GM23338 (cell line): ENCODE measurements at regions not wholly inside any gene's neighbourhood (a gene's known extent, or its start where the extent isn't known, plus 50 kb on each side); places are given as distances from the start of the nearest gene placed in this dataset.

Experiments
- EZH2 ChIP-seq: fragments of 200-600 bp; sonication (generic); IDR thresholded peaks from one replicate; pipeline ENCODE4 v1.8.0; 2017; ENCODE audit warnings: antibody characterized with exemption, mild to moderate bottlenecking, low read depth; ENCODE audit not compliant: unreplicated experiment
- POLR2AphosphoS5 ChIP-seq: IDR thresholded peaks from 2 replicates; pipeline ENCODE4 v1.6.1; 2016; ENCODE audit warnings: antibody characterized with exemption, low read depth
- TF ChIP-seq, protein P1 (sequence below), 2 experiments: fragments of 200-600 bp in 1 of 2; sonication (generic) in 1 of 2; conservative IDR thresholded peaks; 2 replicates each; pipeline versions ENCODE4 v1.5.1 to v1.6.1; 2016 to 2017; ENCODE audit warnings: antibody characterized with exemption in 2 of 2, low read depth in 2 of 2, mild to moderate bottlenecking in 2 of 2, moderate library complexity in 1 of 2
- TF ChIP-seq, protein P2 (sequence below): fragments of 250-450 bp; sonication (Bioruptor Pico); IDR thresholded peaks from 2 replicates; pipeline ENCODE4 v1.5.0; 2020; ENCODE audit warnings: mild to moderate bottlenecking, moderate library complexity
- TF ChIP-seq, protein P3 (sequence below): IDR thresholded peaks from one replicate; pipeline ENCODE4 v1.6.1; 2018; ENCODE audit warnings: antibody characterized with exemption; ENCODE audit not compliant: unreplicated experiment

DNA sequence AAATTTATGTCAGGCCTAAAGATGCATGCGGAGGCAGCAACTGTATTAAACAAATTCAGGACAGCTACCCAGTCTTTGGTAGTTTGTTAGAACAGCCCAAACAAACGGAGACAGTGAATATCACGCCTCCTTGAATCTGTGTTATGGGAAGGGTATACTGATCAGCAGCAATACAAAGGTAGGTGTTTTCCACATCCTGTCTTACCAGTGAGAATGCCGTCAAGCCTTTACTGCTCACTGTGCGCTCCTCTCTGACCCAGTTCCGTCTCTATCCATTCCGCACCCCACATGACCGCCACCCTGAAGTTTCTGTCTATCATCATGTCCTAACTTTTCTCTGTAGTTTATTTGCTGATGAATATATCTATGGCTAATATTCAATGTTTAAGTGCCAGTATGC, 473.3 kb downstream of the LPIN1 start:
- TF ChIP-seq POLR2AphosphoS5 (no peak), EZH2 (no peak)
- TF ChIP-seq, protein P1, sequence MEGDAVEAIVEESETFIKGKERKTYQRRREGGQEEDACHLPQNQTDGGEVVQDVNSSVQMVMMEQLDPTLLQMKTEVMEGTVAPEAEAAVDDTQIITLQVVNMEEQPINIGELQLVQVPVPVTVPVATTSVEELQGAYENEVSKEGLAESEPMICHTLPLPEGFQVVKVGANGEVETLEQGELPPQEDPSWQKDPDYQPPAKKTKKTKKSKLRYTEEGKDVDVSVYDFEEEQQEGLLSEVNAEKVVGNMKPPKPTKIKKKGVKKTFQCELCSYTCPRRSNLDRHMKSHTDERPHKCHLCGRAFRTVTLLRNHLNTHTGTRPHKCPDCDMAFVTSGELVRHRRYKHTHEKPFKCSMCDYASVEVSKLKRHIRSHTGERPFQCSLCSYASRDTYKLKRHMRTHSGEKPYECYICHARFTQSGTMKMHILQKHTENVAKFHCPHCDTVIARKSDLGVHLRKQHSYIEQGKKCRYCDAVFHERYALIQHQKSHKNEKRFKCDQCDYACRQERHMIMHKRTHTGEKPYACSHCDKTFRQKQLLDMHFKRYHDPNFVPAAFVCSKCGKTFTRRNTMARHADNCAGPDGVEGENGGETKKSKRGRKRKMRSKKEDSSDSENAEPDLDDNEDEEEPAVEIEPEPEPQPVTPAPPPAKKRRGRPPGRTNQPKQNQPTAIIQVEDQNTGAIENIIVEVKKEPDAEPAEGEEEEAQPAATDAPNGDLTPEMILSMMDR (conservative IDR thresholded peaks at IDR 0.05; ENCODE audit: low read depth in 2 of 2): no peak
- TF ChIP-seq, protein P2, sequence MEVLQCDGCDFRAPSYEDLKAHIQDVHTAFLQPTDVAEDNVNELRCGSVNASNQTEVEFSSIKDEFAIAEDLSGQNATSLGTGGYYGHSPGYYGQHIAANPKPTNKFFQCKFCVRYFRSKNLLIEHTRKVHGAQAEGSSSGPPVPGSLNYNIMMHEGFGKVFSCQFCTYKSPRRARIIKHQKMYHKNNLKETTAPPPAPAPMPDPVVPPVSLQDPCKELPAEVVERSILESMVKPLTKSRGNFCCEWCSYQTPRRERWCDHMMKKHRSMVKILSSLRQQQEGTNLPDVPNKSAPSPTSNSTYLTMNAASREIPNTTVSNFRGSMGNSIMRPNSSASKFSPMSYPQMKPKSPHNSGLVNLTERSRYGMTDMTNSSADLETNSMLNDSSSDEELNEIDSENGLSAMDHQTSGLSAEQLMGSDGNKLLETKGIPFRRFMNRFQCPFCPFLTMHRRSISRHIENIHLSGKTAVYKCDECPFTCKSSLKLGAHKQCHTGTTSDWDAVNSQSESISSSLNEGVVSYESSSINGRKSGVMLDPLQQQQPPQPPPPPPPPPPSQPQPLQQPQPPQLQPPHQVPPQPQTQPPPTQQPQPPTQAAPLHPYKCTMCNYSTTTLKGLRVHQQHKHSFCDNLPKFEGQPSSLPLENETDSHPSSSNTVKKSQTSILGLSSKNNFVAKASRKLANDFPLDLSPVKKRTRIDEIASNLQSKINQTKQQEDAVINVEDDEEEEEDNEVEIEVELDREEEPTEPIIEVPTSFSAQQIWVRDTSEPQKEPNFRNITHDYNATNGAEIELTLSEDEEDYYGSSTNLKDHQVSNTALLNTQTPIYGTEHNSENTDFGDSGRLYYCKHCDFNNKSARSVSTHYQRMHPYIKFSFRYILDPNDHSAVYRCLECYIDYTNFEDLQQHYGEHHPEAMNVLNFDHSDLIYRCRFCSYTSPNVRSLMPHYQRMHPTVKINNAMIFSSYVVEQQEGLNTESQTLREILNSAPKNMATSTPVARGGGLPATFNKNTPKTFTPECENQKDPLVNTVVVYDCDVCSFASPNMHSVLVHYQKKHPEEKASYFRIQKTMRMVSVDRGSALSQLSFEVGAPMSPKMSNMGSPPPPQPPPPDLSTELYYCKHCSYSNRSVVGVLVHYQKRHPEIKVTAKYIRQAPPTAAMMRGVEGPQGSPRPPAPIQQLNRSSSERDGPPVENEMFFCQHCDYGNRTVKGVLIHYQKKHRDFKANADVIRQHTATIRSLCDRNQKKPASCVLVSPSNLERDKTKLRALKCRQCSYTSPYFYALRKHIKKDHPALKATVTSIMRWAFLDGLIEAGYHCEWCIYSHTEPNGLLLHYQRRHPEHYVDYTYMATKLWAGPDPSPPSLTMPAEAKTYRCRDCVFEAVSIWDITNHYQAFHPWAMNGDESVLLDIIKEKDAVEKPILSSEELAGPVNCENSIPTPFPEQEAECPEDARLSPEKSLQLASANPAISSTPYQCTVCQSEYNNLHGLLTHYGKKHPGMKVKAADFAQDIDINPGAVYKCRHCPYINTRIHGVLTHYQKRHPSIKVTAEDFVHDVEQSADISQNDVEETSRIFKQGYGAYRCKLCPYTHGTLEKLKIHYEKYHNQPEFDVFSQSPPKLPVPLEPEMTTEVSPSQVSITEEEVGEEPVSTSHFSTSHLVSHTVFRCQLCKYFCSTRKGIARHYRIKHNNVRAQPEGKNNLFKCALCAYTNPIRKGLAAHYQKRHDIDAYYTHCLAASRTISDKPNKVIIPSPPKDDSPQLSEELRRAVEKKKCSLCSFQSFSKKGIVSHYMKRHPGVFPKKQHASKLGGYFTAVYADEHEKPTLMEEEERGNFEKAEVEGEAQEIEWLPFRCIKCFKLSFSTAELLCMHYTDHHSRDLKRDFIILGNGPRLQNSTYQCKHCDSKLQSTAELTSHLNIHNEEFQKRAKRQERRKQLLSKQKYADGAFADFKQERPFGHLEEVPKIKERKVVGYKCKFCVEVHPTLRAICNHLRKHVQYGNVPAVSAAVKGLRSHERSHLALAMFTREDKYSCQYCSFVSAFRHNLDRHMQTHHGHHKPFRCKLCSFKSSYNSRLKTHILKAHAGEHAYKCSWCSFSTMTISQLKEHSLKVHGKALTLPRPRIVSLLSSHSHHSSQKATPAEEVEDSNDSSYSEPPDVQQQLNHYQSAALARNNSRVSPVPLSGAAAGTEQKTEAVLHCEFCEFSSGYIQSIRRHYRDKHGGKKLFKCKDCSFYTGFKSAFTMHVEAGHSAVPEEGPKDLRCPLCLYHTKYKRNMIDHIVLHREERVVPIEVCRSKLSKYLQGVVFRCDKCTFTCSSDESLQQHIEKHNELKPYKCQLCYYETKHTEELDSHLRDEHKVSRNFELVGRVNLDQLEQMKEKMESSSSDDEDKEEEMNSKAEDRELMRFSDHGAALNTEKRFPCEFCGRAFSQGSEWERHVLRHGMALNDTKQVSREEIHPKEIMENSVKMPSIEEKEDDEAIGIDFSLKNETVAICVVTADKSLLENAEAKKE: no peak
- TF ChIP-seq, protein P3, sequence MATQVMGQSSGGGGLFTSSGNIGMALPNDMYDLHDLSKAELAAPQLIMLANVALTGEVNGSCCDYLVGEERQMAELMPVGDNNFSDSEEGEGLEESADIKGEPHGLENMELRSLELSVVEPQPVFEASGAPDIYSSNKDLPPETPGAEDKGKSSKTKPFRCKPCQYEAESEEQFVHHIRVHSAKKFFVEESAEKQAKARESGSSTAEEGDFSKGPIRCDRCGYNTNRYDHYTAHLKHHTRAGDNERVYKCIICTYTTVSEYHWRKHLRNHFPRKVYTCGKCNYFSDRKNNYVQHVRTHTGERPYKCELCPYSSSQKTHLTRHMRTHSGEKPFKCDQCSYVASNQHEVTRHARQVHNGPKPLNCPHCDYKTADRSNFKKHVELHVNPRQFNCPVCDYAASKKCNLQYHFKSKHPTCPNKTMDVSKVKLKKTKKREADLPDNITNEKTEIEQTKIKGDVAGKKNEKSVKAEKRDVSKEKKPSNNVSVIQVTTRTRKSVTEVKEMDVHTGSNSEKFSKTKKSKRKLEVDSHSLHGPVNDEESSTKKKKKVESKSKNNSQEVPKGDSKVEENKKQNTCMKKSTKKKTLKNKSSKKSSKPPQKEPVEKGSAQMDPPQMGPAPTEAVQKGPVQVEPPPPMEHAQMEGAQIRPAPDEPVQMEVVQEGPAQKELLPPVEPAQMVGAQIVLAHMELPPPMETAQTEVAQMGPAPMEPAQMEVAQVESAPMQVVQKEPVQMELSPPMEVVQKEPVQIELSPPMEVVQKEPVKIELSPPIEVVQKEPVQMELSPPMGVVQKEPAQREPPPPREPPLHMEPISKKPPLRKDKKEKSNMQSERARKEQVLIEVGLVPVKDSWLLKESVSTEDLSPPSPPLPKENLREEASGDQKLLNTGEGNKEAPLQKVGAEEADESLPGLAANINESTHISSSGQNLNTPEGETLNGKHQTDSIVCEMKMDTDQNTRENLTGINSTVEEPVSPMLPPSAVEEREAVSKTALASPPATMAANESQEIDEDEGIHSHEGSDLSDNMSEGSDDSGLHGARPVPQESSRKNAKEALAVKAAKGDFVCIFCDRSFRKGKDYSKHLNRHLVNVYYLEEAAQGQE: no peak
